Neural cell (in vitro differentiated cells): ENCODE measurements at regions not wholly inside any gene's neighbourhood (a gene's known extent, or its start where the extent isn't known, plus 50 kb on each side); places are given as distances from the start of the nearest gene placed in this dataset.

ENCODE experiments used
- H2AFZ ChIP-seq: fragments of 200-600, 300-800 bp; sonication (generic), shearing (Covaris generic); 2 replicates; pipeline ENCODE4 v1.6.0; 2014; ENCODE audit warnings: low read depth, mild to moderate bottlenecking, antibody characterized with exemption, low read length, moderate library complexity
- H3F3A ChIP-seq: fragments of 200-600 bp; shearing (Covaris generic); 2 replicates; pipeline ENCODE4 v1.6.1; 2016; ENCODE audit warnings: mild to moderate bottlenecking, moderate library complexity, mixed read lengths, antibody characterized with exemption, low read length; ENCODE audit not compliant: insufficient read depth, poor library complexity, severe bottlenecking
- H3K27ac ChIP-seq: fragments of 200-600, 300-800 bp; sonication (generic), shearing (Covaris generic); 2 replicates; pipeline ENCODE4 v1.5.1; 2014; ENCODE audit warnings: mild to moderate bottlenecking, low read length, moderate library complexity
- H3K27me3 ChIP-seq: fragments of 300-800, 200-600 bp; sonication (generic), shearing (Covaris generic); 2 replicates; pipeline ENCODE4 v1.6.0; 2014; ENCODE audit warnings: mild to moderate bottlenecking, low read depth, low read length, moderate library complexity; ENCODE audit not compliant: insufficient read depth
- H3K36me3 ChIP-seq: fragments of 300-800, 200-600 bp; sonication (generic), shearing (Covaris generic); 2 replicates; pipeline ENCODE4 v1.5.1; 2014; ENCODE audit warnings: mild to moderate bottlenecking, antibody characterized with exemption, low read length, moderate library complexity; ENCODE audit not compliant: insufficient read depth
- H3K4me2 ChIP-seq: fragments of 300-800, 200-600 bp; sonication (generic), shearing (Covaris generic); 2 replicates; pipeline ENCODE4 v1.6.0; 2014; ENCODE audit warnings: mild to moderate bottlenecking, low read length
- H3K4me3 ChIP-seq: fragments of 300-800, 200-600 bp; sonication (generic), shearing (Covaris generic); 2 replicates; pipeline ENCODE4 v1.5.1; 2014; ENCODE audit warnings: mild to moderate bottlenecking, low read length, moderate library complexity
- H3K79me2 ChIP-seq: fragments of 200-600 bp; shearing (Covaris generic); replicated peaks from 2 replicates; pipeline ENCODE4 v1.6.0; 2014; ENCODE audit warnings: mild to moderate bottlenecking, low read length, moderate library complexity; ENCODE audit not compliant: insufficient read depth
- H3K9ac ChIP-seq: fragments of 300-800, 200-600 bp; sonication (generic), shearing (Covaris generic); 2 replicates; pipeline ENCODE4 v1.6.1; 2016; ENCODE audit warnings: mild to moderate bottlenecking, low read length, mixed read lengths
- H3K9me2 ChIP-seq: fragments of 200-600 bp; shearing (Covaris generic); 2 replicates; pipeline ENCODE4 v1.6.1; 2016; ENCODE audit warnings: mild to moderate bottlenecking, low read length, mixed read lengths; ENCODE audit not compliant: insufficient read depth
- H3K9me3 ChIP-seq: fragments of 200-600, 300-800 bp; sonication (generic), shearing (Covaris generic); 2 replicates; pipeline ENCODE4 v1.6.1; 2016; ENCODE audit warnings: mild to moderate bottlenecking, mixed run types, low read length, moderate library complexity, mixed read lengths
- H4K20me1 ChIP-seq: fragments of 200-600 bp; shearing (Covaris generic); 2 replicates; pipeline ENCODE4 v1.6.1; 2016; ENCODE audit warnings: mild to moderate bottlenecking, mixed run types; ENCODE audit not compliant: insufficient read depth
- EP300 ChIP-seq: fragments of 450-650 bp; conservative IDR thresholded peaks from 2 replicates; pipeline ENCODE4 v1.6.1; 2014; ENCODE audit warnings: antibody characterized with exemption, mild to moderate bottlenecking, moderate library complexity; ENCODE audit not compliant: poor library complexity, severe bottlenecking
- EZH2 ChIP-seq: fragments of 200-600, 300-800 bp; shearing (Covaris generic), sonication (generic); IDR thresholded peaks from 2 replicates; pipeline ENCODE4 v1.6.1; 2014; ENCODE audit warnings: antibody characterized with exemption, low read length, borderline replicate concordance, mild to moderate bottlenecking; ENCODE audit not compliant: insufficient read depth, poor library complexity, severe bottlenecking
- MXI1 ChIP-seq: fragments of 450-650 bp; conservative IDR thresholded peaks from 2 replicates; pipeline ENCODE4 v1.6.1; 2014; ENCODE audit warnings: antibody characterized with exemption, mild to moderate bottlenecking; ENCODE audit not compliant: poor library complexity, severe bottlenecking
- POLR2AphosphoS5 ChIP-seq: IDR thresholded peaks from 2 replicates; pipeline ENCODE4 v1.6.1; 2012
- RAD21 ChIP-seq: fragments of 450-650 bp; conservative IDR thresholded peaks from 2 replicates; pipeline ENCODE4 v1.6.1; 2014; ENCODE audit warnings: antibody characterized with exemption, mild to moderate bottlenecking, moderate library complexity
- SMC3 ChIP-seq: fragments of 450-650 bp; conservative IDR thresholded peaks from 2 replicates; pipeline ENCODE4 v1.6.1; 2014; ENCODE audit warnings: antibody characterized with exemption, mild to moderate bottlenecking, moderate library complexity; ENCODE audit not compliant: poor library complexity
- TAF1 ChIP-seq: IDR thresholded peaks from 2 replicates; pipeline ENCODE4 v1.6.1; 2012; ENCODE audit warnings: low read depth
- TF ChIP-seq, protein P1 (sequence below): fragments of 450-650 bp; IDR thresholded peaks from 2 replicates; pipeline ENCODE4 v1.5.1; 2014; ENCODE audit warnings: antibody characterized with exemption, mild to moderate bottlenecking, moderate library complexity; ENCODE audit not compliant: poor library complexity, severe bottlenecking
- TF ChIP-seq, protein P2 (sequence below): IDR thresholded peaks from 2 replicates; pipeline ENCODE4 v1.6.1; 2012; ENCODE audit warnings: borderline replicate concordance

DNA sequence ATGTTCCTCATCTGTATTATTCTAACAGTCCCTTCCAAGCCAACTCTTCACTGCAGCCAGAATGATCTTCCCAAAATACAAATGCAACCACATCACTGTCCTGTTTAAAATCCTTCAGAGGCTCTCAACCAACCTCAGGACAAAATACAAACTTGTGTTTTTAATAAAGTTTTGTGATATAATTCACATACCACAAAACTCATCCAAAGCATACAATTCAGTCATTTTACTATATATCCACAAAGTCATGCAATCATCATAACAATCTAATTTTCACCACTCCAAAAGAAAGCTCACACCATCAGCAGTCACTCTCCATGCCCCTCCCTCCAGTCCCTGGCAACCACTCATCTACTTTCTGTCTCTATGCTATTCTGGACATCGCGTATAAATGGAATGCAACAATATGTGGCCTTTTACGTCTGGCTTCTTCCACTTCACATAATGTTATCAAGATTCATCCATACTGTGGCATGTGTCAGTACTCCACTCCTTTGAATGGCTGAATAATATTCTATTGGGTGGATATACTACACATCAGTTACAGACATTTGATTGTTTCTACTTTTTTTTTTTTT is 81.7 kb upstream of the DOCK9 start (continued):
- TF ChIP-seq EZH2 = no peak
- TF ChIP-seq POLR2AphosphoS5 = no peak

DNA sequence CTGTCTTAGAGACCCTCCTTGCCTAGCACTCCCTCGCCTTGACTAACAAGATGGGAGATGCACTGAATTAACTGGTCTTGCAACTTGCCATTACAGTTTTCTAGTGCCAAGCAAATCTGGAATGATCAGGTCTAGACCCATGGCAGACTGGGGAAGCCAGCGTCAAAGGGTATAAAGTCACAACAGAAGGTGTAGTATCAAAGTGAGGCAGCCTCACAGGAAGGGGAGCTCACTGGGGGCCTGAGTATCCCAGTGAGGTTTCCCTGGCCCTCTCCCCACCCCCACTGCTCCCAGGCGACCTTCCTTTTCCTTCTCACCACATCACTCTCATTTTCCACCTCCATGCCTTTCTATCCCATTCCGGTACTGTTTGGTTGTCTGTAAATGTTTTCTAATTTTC is 83.5 kb upstream of the DOCK9 start:
- Histone ChIP-seq H3K4me3 (no peak overlapping the region), H2AFZ (no peak overlapping the region), H3K27me3 (no peaks in the 10 kb centered on the region), H3F3A (no peaks in the 10 kb centered on the region), H3K9me2 (no peaks in the 10 kb centered on the region), H3K27ac (no peak overlapping the region), H3K9me3 (no peaks in the 10 kb centered on the region), H4K20me1 (no peaks in the 10 kb centered on the region), H3K36me3 (no peaks in the 10 kb centered on the region), H3K4me2 (no peak overlapping the region), H3K9ac (no peak overlapping the region), H3K79me2 (no peaks in the 10 kb centered on the region)
- TF ChIP-seq MXI1 = no peak
- no peak for TF ChIP-seq SMC3
- TF ChIP-seq EZH2 = no peak
- TF ChIP-seq TAF1 = no peak
- TF ChIP-seq, protein P1, sequence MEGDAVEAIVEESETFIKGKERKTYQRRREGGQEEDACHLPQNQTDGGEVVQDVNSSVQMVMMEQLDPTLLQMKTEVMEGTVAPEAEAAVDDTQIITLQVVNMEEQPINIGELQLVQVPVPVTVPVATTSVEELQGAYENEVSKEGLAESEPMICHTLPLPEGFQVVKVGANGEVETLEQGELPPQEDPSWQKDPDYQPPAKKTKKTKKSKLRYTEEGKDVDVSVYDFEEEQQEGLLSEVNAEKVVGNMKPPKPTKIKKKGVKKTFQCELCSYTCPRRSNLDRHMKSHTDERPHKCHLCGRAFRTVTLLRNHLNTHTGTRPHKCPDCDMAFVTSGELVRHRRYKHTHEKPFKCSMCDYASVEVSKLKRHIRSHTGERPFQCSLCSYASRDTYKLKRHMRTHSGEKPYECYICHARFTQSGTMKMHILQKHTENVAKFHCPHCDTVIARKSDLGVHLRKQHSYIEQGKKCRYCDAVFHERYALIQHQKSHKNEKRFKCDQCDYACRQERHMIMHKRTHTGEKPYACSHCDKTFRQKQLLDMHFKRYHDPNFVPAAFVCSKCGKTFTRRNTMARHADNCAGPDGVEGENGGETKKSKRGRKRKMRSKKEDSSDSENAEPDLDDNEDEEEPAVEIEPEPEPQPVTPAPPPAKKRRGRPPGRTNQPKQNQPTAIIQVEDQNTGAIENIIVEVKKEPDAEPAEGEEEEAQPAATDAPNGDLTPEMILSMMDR = no peak
- TF ChIP-seq POLR2AphosphoS5 = no peak
- TF ChIP-seq, protein P2, sequence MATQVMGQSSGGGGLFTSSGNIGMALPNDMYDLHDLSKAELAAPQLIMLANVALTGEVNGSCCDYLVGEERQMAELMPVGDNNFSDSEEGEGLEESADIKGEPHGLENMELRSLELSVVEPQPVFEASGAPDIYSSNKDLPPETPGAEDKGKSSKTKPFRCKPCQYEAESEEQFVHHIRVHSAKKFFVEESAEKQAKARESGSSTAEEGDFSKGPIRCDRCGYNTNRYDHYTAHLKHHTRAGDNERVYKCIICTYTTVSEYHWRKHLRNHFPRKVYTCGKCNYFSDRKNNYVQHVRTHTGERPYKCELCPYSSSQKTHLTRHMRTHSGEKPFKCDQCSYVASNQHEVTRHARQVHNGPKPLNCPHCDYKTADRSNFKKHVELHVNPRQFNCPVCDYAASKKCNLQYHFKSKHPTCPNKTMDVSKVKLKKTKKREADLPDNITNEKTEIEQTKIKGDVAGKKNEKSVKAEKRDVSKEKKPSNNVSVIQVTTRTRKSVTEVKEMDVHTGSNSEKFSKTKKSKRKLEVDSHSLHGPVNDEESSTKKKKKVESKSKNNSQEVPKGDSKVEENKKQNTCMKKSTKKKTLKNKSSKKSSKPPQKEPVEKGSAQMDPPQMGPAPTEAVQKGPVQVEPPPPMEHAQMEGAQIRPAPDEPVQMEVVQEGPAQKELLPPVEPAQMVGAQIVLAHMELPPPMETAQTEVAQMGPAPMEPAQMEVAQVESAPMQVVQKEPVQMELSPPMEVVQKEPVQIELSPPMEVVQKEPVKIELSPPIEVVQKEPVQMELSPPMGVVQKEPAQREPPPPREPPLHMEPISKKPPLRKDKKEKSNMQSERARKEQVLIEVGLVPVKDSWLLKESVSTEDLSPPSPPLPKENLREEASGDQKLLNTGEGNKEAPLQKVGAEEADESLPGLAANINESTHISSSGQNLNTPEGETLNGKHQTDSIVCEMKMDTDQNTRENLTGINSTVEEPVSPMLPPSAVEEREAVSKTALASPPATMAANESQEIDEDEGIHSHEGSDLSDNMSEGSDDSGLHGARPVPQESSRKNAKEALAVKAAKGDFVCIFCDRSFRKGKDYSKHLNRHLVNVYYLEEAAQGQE = no peak
- no peak for TF ChIP-seq RAD21
- no peak for TF ChIP-seq EP300

DNA sequence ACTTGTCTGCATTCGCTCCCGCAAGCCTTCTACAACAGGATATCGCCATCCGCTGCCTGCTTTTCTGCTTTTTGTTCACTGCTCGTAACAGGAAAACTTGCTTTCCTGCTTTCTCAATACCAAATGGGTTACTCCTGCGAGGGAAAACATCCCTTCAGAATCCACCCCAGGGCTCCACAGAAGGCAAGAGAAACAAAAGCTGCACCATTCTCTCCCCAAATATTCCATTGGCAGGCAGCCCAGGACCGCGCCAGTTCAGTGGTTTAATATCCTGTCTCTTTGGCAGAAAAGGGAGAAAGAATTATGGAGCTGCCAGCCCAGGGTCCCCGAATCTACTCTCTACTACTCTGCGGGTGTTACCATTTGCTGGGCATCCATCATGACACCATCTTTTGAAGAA is 84.7 kb upstream of the DOCK9 start:
- no peak overlapping the region for H3K27ac ChIP-seq
- no peaks in the 10 kb centered on the region for H3K9me3 ChIP-seq
- no peaks in the 10 kb centered on the region for H3K36me3 ChIP-seq
- no peaks in the 10 kb centered on the region for H4K20me1 ChIP-seq
- no peak overlapping the region for H3K4me3 ChIP-seq
- no peaks in the 10 kb centered on the region for H3K79me2 ChIP-seq
- no peak overlapping the region for H3K4me2 ChIP-seq
- no peak for TF ChIP-seq TAF1
- TF ChIP-seq EP300 = no peak
- TF ChIP-seq, protein P2 = no peak
- TF ChIP-seq EZH2 = no peak
- no peak for TF ChIP-seq SMC3
- TF ChIP-seq POLR2AphosphoS5 = no peak
- TF ChIP-seq RAD21 = no peak
- TF ChIP-seq, protein P1 = no peak
- TF ChIP-seq MXI1 = no peak
- no peaks in the 10 kb centered on the region for H3K27me3 ChIP-seq
- H3K9me2 ChIP-seq = no peaks in the 10 kb centered on the region
- H3F3A ChIP-seq = no peaks in the 10 kb centered on the region
- H2AFZ ChIP-seq = no peak overlapping the region
- no peak overlapping the region for H3K9ac ChIP-seq
